NCI-H524 treated with DMSO at 0.1 percent for 48 hours (cell line): ENCODE measurements at regions not wholly inside any gene's neighbourhood (a gene's known extent, or its start where the extent isn't known, plus 50 kb on each side); places are given as distances from the start of the nearest gene placed in this dataset.
"Not testable (repeated sequence)": the region's sequence is repeated elsewhere in the genome, so short reads cannot be mapped to it uniquely, and the experiment has no call there.

Experiments
- DNase-seq: peaks from one replicate; lab custom pipeline; 2025; lab: John Stamatoyannopoulos, UW

DNA sequence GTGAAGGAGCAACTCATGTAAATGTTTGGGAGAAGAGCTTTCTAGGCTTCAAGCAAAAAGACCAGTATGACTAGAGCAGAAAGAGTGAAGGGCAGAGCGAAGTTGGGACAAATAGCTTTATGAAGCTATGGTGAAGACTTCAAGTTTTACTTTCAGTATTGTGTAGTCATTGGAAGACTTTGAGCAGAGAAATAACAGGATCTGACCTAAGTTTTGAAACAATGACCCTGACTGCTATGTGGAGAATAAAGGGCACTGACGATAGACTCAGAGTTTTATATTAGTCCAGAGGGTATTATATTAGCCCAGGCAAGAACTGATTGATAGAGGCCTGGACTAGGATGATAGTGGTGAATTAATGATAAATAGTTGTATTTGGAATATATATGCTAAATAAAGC, 187.3 kb downstream of the KTN1 start:
- DNase-seq = no peak

- no peak for DNase-seq
These were observed 189.9 kb downstream of the KTN1 start for GRCh38 chr14:55769877-55770276.

- no peak for DNase-seq
These were observed 191.4 kb downstream of the KTN1 start for GRCh38 chr14:55771242-55771981.

DNA sequence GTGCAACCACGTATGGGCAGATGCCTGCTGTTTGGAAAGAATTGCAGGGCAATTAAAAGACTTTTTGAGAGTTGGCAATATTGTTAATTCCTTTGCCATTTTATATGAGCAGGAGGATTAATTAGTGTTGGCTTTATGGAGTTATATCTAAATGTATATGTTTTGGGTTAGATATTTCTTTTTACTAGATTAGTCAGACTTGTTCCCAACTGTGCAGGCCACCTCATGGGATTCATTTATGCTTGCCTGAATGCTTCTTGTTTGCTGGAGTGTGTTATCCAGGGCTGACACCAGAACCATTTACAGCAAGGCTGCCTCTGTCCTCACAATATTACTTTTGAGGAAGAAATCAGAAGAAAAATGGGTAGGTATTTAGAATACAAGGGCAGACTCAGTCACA, 192.5 kb downstream of the KTN1 start:
- no peak for DNase-seq

- no peak for DNase-seq
These were observed 193.3 kb downstream of the KTN1 start for GRCh38 chr14:55773312-55773711.

GRCh38 chr14:55773984-55774545, 194.1 kb downstream of the KTN1 start:
- no peak for DNase-seq

DNA sequence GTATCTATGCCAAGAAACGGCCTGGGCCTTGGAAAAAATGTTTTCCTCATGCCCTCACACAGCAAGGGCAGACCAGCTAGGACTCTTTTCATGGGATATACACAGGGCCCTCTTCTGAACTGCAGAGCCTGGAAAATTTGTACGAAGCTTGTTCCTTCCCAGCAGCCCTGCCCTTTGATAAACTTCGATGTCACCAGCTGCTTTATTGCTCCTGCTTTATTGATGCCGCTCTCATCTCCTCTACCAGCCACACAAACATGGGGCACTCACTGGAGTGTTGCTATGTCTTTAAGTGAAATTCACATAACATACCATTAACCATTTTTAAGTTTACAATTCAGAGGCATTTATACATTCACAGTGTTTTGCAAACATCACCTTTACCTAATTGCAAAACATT, 197.9 kb downstream of the KTN1 start:
- DNase-seq = no peak

DNA sequence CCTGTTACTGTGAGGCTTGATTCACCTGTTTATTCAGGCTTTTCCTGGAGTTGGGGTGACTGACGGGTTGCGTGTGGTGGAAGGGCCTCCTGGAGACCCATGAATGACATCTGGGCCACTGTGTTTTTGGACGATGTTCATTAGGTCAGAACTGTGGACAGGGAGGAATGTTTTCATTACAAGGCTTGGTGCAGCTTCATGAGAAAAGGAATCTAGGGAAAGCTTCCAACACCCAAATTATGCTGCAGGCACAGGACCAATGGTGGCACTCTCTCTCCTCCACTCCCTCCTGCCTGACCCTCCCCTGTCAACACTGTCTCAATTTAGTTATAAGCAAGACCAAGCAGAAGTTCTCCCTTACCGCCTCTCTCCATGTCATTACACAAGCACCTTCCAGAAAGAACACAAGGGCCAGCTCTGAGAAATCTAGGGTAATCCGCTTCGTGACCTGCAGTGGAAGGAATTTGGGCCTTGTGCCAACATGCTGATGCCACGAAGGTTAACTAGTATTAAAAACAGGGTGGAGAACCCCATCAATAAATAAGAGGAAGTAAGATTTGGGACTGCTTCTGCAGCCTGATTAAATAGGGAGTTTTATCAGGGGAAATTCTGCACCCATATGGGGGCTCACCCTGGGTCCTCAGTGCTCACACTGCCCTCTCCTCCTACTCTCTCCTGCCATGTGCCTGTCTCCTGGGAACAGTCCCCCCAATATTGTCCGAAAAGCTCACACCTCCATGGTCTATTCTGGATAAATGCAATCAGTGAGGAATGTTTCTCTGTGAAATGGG, 200.3 kb downstream of the KTN1 start:
- DNase-seq = no peak

- no peak for DNase-seq
These were observed 201.0 kb downstream of the KTN1 start for GRCh38 chr14:55781046-55781445.

GRCh38 chr14:55782166-55782565, 202.2 kb downstream of the KTN1 start:
- DNase-seq = no peak

DNA sequence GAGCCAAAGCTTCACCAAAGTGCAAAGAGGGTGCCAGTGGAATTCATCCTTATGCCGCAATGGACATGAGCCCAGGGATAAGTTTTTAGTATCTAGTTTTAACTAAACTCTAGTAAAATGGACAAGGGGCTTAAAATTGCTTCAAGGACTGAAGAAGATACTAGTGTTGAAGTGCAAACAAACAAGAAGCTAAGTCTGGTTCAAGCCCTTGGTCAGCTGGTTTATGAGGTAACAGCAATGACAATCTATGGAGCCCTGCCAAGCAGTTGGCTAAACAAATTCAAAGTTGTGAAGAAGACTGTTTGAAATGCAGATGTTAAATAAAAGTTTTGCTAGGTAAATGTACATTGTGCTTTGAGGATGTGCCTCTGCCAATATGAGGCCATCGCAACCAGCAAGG, 209.4 kb downstream of the KTN1 start:
- no peak for DNase-seq

GRCh38 chr14:55794655-55795595, 214.9 kb downstream of the KTN1 start:
- DNase-seq = no peak

DNA sequence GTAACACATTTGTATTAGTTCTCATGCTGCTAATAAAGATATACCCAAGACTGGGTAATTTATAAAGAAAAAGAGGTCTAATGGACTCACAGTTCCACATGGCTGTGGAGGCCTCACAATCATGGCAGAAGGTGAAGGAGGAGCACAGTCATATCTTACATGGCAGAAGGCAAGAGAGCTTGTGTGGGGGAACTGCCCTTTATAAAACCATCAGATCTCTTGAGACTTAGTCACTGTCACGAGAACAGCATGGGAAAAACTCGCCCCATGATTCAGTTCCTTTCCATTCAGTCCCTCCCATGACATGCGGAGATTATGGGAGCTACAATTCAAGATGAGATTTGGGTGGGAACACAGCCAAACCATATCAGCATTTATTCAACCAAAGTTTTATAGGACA, 216.5 kb downstream of the KTN1 start:
- DNase-seq = not testable (repeated sequence)

- no peak for DNase-seq
These were observed 218.4 kb downstream of the KTN1 start for GRCh38 chr14:55798406-55798805.

- DNase-seq = no peak
These were observed 219.6 kb downstream of the KTN1 start for GRCh38 chr14:55799508-55800095.

GRCh38 chr14:55800156-55800785, 220.3 kb downstream of the KTN1 start:
- no peak for DNase-seq

DNA sequence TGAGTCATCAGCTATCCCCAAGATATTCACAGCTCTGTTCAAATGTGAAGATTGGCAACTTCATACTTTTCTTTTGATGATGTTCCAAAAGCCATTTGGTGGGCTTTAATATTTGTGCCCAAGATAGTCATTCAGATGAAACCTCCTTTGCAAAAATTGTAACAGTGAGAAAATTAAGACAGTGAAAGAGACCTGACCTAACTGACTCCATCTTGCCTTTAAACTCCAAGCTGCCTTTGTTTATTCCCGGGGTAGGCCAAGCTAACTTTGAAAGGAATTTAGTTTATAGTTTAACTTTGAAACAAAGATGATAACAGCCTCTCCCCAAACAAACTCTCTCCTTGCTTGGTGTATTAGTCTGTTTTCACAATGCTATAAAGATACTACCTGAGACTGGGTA, 221.1 kb downstream of the KTN1 start:
- DNase-seq = no peak

GRCh38 chr14:55802986-55803872, 223.2 kb downstream of the KTN1 start:
- peak; percentile 4 for DNase-seq

DNA sequence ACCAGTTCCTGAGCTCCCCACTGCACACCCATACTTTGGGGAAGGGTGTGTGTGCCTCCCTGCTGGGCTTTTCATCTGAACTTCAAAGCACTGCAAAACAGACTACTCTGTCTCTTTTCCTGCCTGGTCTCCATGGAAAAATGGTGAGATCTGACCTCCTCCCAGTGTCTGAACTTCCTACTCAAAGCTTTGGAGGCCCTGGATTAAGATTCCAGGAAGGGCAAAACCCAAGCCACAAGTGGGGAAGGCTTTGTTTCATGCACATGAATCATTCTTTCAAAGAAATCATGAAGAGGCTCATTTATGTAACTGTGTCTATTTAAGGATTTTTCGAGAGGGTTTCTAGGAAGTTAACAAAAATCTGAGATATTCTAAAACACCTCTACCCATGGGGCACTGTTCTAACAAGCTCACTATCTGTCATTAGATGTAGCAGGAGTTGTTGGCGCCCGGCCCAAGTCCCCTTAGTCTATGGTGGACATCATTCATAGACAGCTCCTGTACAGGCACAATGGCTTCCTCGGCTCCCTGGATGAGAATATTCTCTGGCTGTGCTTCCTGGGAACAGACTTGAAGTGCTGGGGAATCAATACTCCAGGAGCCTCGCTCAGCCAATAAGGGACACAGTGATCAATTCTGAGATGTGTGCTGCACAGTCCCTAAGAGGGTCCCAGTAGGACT, 224.0 kb downstream of the KTN1 start:
- no peak for DNase-seq

DNA sequence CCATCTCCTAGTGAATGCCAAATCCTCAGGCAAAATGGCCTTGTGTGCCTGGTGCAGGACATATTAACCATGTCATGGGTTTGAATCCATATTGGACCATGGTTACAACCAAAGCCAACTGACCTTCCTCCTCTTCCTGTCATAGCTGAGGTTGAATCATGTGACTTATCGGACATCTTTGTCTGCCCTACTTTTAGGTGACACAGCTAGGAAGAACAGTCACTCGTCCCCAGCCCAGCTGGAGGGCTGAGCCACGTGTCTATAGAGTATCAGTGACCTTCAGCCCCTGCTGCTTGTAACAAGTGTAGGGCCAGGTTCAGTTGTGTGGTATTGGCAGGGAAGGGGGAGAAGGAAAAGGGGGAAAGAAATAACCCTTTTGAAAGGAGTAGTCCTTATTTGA, 225.2 kb downstream of the KTN1 start:
- DNase-seq = no peak
